CD4-positive, alpha-beta T cell (primary cell): ENCODE measurements at regions not wholly inside any gene's neighbourhood (a gene's known extent, or its start where the extent isn't known, plus 50 kb on each side); places are given as distances from the start of the nearest gene placed in this dataset.
"Not testable (repeated sequence)": the region's sequence is repeated elsewhere in the genome, so short reads cannot be mapped to it uniquely, and the experiment has no call there.

ENCODE experiments used
- ATAC-seq: fragments of 200-7000 bp; cut with Tn5 transposase; one replicate; pipeline ENCODE4 v1.10.0; 2022; ENCODE audit warnings: mild to moderate bottlenecking; ENCODE audit not compliant: poor library complexity
- CTCF ChIA-PET: fragments of 350-600 bp; sonication (Branson Sonifier 250); formaldehyde crosslinking; loops from one replicate; lab custom pipeline; 2021; ENCODE audit warnings: antibody characterized with exemption, inconsistent platforms; lab: Charles Lee
- POLR2A ChIA-PET: fragments of 350-600 bp; sonication (Branson Sonifier 250); formaldehyde crosslinking; loops from one replicate; lab custom pipeline; 2021; ENCODE audit warnings: antibody characterized with exemption, inconsistent platforms; lab: Charles Lee
- DNase-seq, 14 experiments: peaks; one replicate each; pipeline ENCODE4 v3.0.0-alpha.2; 2013 to 2020; ENCODE audit warnings: mixed read lengths in 2 of 14
- H3K27ac ChIP-seq, 2 donors: one replicate each; pipeline versions ENCODE4 v1.5.1 to v1.7.0; 2013; ENCODE audit warnings: low read length in 2 of 2, low read depth in 1 of 2, mild to moderate bottlenecking in 1 of 2
- H3K27me3 ChIP-seq, 2 experiments: 1 replicate in 1 of 2; 2 replicates in 1 of 2; pipeline versions ENCODE4 v1.6.1 to v1.7.0; 2013; ENCODE audit warnings: low read length in 2 of 2, control low read depth in 1 of 2, mild to moderate bottlenecking in 1 of 2, moderate library complexity in 1 of 2; ENCODE audit not compliant: insufficient read depth in 2 of 2, control insufficient read depth in 1 of 2
- H3K36me3 ChIP-seq: one replicate; pipeline ENCODE4 v1.6.1; 2013; ENCODE audit warnings: low read length, control low read depth; ENCODE audit not compliant: insufficient read depth
- H3K4me1 ChIP-seq: one replicate; pipeline ENCODE4 v1.6.1; 2013; ENCODE audit warnings: low read length, control low read depth; ENCODE audit not compliant: insufficient read depth
- H3K4me3 ChIP-seq: one replicate; pipeline ENCODE4 v1.5.1; 2013; ENCODE audit warnings: mild to moderate bottlenecking, low read length, moderate library complexity
- H3K9me3 ChIP-seq, 2 experiments: 1 replicate in 1 of 2; 2 replicates in 1 of 2; pipeline versions ENCODE4 v1.6.1 to v1.7.0; 2013; ENCODE audit warnings: low read length in 2 of 2, mild to moderate bottlenecking in 2 of 2, control low read depth in 1 of 2, moderate library complexity in 1 of 2; ENCODE audit not compliant: control insufficient read depth in 1 of 2, insufficient read depth in 1 of 2
- H3K27ac Mint-ChIP-seq: one replicate; pipeline ENCODE4 v1.8.0; 2020; ENCODE audit warnings: mixed read lengths
- H3K27me3 Mint-ChIP-seq: one replicate; pipeline ENCODE4 v1.8.0; 2021; ENCODE audit warnings: mixed read lengths
- H3K36me3 Mint-ChIP-seq: one replicate; pipeline ENCODE4 v1.8.0; 2021; ENCODE audit warnings: low read depth, mixed read lengths
- H3K4me1 Mint-ChIP-seq: one replicate; pipeline ENCODE4 v1.8.0; 2021; ENCODE audit warnings: low read depth, mixed read lengths
- H3K4me3 Mint-ChIP-seq: one replicate; pipeline ENCODE4 v1.8.0; 2020; ENCODE audit warnings: mild to moderate bottlenecking, mixed read lengths
- H3K9me3 Mint-ChIP-seq: one replicate; pipeline ENCODE4 v1.8.0; 2020; ENCODE audit warnings: mixed read lengths
- CTCF ChIP-seq: fragments of 200-600 bp; IDR thresholded peaks from one replicate; pipeline ENCODE4 v1.8.0; 2022; ENCODE audit warnings: antibody characterized with exemption, mild to moderate bottlenecking
- intact Hi-C, 2 experiments: fragments of 100-400 bp; cut with DNase I in 1 of 2; cut with micrococcal nuclease in 1 of 2; formaldehyde crosslinking; loops; one replicate each; pipeline versions ENCODE4 v1.15.1 to v1.9.0; 2023 to 2025; cut with DNase I, micrococcal nuclease

- TF ChIP-seq CTCF, result no peak
- ATAC-seq (no peak), DNase-seq (no peak)
- Histone ChIP-seq H3K36me3 (no peaks in the 10 kb centered on the region), H3K27me3 (no peaks in the 10 kb centered on the region), H3K27ac (no peak overlapping the region), H3K4me3 (no peak overlapping the region), H3K9me3 (peaks cover 0 to 8% of the 10 kb centered on the region in 2 experiments), H3K4me1 (no peaks in the 10 kb centered on the region)
- H3K9me3 Mint-ChIP-seq, result no peaks in the 10 kb centered on the region
- H3K4me3 Mint-ChIP-seq, result no peak overlapping the region
- H3K27me3 Mint-ChIP-seq, result peaks cover 9% of the 10 kb centered on the region
- no peak overlapping the region for H3K27ac Mint-ChIP-seq
- ChIA-PET CTCF (no interaction called here), POLR2A (no interaction called here)
- intact Hi-C loops, result no loop called here
- H3K36me3 Mint-ChIP-seq, result no peaks in the 10 kb centered on the region
- peaks cover 5% of the 10 kb centered on the region for H3K4me1 Mint-ChIP-seq
Observed at GRCh38 chr13:97542102-97542685, 108.2 kb downstream of the RAP2A start.

- ChIA-PET CTCF (no interaction called here), POLR2A (no interaction called here)
- Mint-ChIP-seq H3K27ac (no peak overlapping the region), H3K4me1 (peaks cover 5% of the 10 kb centered on the region), H3K27me3 (peaks cover 9% of the 10 kb centered on the region), H3K4me3 (no peak overlapping the region), H3K36me3 (no peaks in the 10 kb centered on the region), H3K9me3 (no peaks in the 10 kb centered on the region)
- H3K27me3 ChIP-seq, result no peaks in the 10 kb centered on the region
- no peak for TF ChIP-seq CTCF
- no peak for ATAC-seq
- no peaks in the 10 kb centered on the region for H3K36me3 ChIP-seq
- H3K4me3 ChIP-seq, result no peak overlapping the region
- no peaks in the 10 kb centered on the region for H3K4me1 ChIP-seq
- H3K27ac ChIP-seq, result no peak overlapping the region
- no peak for DNase-seq
- H3K9me3 ChIP-seq, result peaks cover 0 to 8% of the 10 kb centered on the region in 2 experiments
- intact Hi-C loops, result no loop called here
Observed at GRCh38 chr13:97544031-97544765, 110.2 kb downstream of the RAP2A start.

GRCh38 chr13:97544971-97545499 lies 111.1 kb downstream of the RAP2A start:
- POLR2A ChIA-PET, result not testable (repeated sequence)

More at GRCh38 chr13:97544971-97545499, 111.1 kb downstream of the RAP2A start:
- H3K9me3 ChIP-seq, H3K4me1 Mint-ChIP-seq, H3K9me3 Mint-ChIP-seq, H3K4me3 ChIP-seq, CTCF ChIA-PET, H3K4me3 Mint-ChIP-seq, intact Hi-C loops, ATAC-seq, H3K36me3 Mint-ChIP-seq, H3K36me3 ChIP-seq, H3K4me1 ChIP-seq, H3K27ac Mint-ChIP-seq, H3K27ac ChIP-seq, H3K27me3 Mint-ChIP-seq, H3K27me3 ChIP-seq, DNase-seq: not testable (repeated sequence)
